Naive thymus-derived CD4-positive, alpha-beta T cell (primary cell): ENCODE measurements at regions not wholly inside any gene's neighbourhood (a gene's known extent, or its start where the extent isn't known, plus 50 kb on each side); places are given as distances from the start of the nearest gene placed in this dataset.

Experiments used
- ATAC-seq: fragments of 150-1000 bp; cut with Tn5 transposase; 2 replicates; pipeline ENCODE4 v1.10.0; 2021; ENCODE audit warnings: mild to moderate bottlenecking, moderate library complexity
- CTCF ChIA-PET: fragments of 350-600 bp; sonication (Branson Sonifier 250); formaldehyde crosslinking; loops from one replicate; lab custom pipeline; 2021; ENCODE audit warnings: antibody characterized with exemption; lab: Charles Lee
- POLR2A ChIA-PET: fragments of 350-600 bp; sonication (Branson Sonifier 250); formaldehyde crosslinking; loops from one replicate; lab custom pipeline; 2021; ENCODE audit warnings: antibody characterized with exemption, inconsistent platforms; lab: Charles Lee
- DNase-seq, 9 donors: peaks; one replicate each; pipeline versions ENCODE4 v3.0.0 to v3.0.0-alpha.2; 2020 to 2022; ENCODE audit warnings: mixed read lengths in 1 of 9
- H3K27ac ChIP-seq: one replicate; pipeline ENCODE4 v1.7.0; 2013; ENCODE audit warnings: mild to moderate bottlenecking, low read depth, low read length, moderate library complexity
- H3K27me3 ChIP-seq, 2 donors: one replicate each; pipeline ENCODE4 v1.7.0; 2013; ENCODE audit warnings: low read length in 2 of 2, mild to moderate bottlenecking in 2 of 2, moderate library complexity in 2 of 2; ENCODE audit not compliant: control insufficient read depth in 2 of 2, insufficient read depth in 2 of 2
- H3K36me3 ChIP-seq, 3 experiments: 1 replicate in 2 of 3; 2 replicates in 1 of 3; pipeline ENCODE4 v1.7.0; 2013; ENCODE audit warnings: low read length in 3 of 3, mild to moderate bottlenecking in 3 of 3, moderate library complexity in 1 of 3; ENCODE audit not compliant: insufficient read depth in 3 of 3, control insufficient read depth in 2 of 3
- H3K4me1 ChIP-seq, 2 donors: one replicate each; pipeline ENCODE4 v1.7.0; 2013; ENCODE audit warnings: low read length in 2 of 2, mild to moderate bottlenecking in 2 of 2, moderate library complexity in 1 of 2; ENCODE audit not compliant: control insufficient read depth in 2 of 2, insufficient read depth in 2 of 2
- H3K4me3 ChIP-seq: 2 replicates; pipeline ENCODE4 v1.7.0; 2013; ENCODE audit warnings: mild to moderate bottlenecking, low read length
- H3K9me3 ChIP-seq, 3 experiments: 1 replicate in 2 of 3; 2 replicates in 1 of 3; pipeline ENCODE4 v1.7.0; 2013; ENCODE audit warnings: low read length in 3 of 3; ENCODE audit not compliant: control insufficient read depth in 2 of 3
- H3K27ac Mint-ChIP-seq, 9 donors: one replicate each; pipeline ENCODE4 v1.8.0; 2020 to 2022; ENCODE audit warnings: mixed read lengths in 9 of 9, mild to moderate bottlenecking in 8 of 9, moderate library complexity in 5 of 9, inconsistent platforms in 2 of 9
- H3K27me3 Mint-ChIP-seq, 5 donors: one replicate each; pipeline ENCODE4 v1.8.0; 2021 to 2022; ENCODE audit warnings: mixed read lengths in 5 of 5, mild to moderate bottlenecking in 1 of 5
- H3K36me3 Mint-ChIP-seq, 5 donors: one replicate each; pipeline ENCODE4 v1.8.0; 2020 to 2022; ENCODE audit warnings: mixed read lengths in 5 of 5, mild to moderate bottlenecking in 3 of 5, inconsistent platforms in 1 of 5
- H3K4me1 Mint-ChIP-seq, 7 donors: one replicate each; pipeline ENCODE4 v1.8.0; 2020 to 2022; ENCODE audit warnings: mixed read lengths in 7 of 7, mild to moderate bottlenecking in 3 of 7, inconsistent platforms in 1 of 7
- H3K4me3 Mint-ChIP-seq, 10 donors: one replicate each; pipeline ENCODE4 v1.8.0; 2020 to 2022; ENCODE audit warnings: mild to moderate bottlenecking in 10 of 10, mixed read lengths in 10 of 10, moderate library complexity in 6 of 10, inconsistent platforms in 2 of 10
- H3K9me3 Mint-ChIP-seq, 11 donors: one replicate each; pipeline ENCODE4 v1.8.0; 2020 to 2022; ENCODE audit warnings: mixed read lengths in 11 of 11, mild to moderate bottlenecking in 4 of 11, inconsistent platforms in 1 of 11, moderate library complexity in 1 of 11
- intact Hi-C, 2 donors: fragments of 100-400 bp; cut with micrococcal nuclease; formaldehyde crosslinking; loops; one replicate each; pipeline ENCODE4 v1.15.1; 2023

GRCh38 chr11:134008634-134009071, 51.9 kb upstream of the IGSF9B start:
- no peaks in the 10 kb centered on the region for H3K36me3 ChIP-seq
- Mint-ChIP-seq H3K27ac (no peak overlapping the region), H3K4me1 (peaks cover 0 to 2% (median 0%) of the 10 kb centered on the region in 7 donors), H3K4me3 (no peak overlapping the region), H3K36me3 (no peaks in the 10 kb centered on the region), H3K9me3 (peaks cover 0 to 2% (median 0%) of the 10 kb centered on the region in 11 donors), H3K27me3 (peaks cover 0 to 49% (median 11%) of the 10 kb centered on the region in 5 donors)
- ATAC-seq = no peak
- H3K27ac ChIP-seq = no peak overlapping the region
- no peaks in the 10 kb centered on the region for H3K9me3 ChIP-seq
- H3K27me3 ChIP-seq = no peaks in the 10 kb centered on the region
- DNase-seq = no peak
- intact Hi-C loops = no loop called here
- no peaks in the 10 kb centered on the region for H3K4me1 ChIP-seq
- no peak overlapping the region for H3K4me3 ChIP-seq
- POLR2A ChIA-PET = no interaction called here
- CTCF ChIA-PET = no interaction called here

GRCh38 chr11:134013518-134013917, 55.4 kb upstream of the JAM3 start:
- H3K36me3 ChIP-seq = no peaks in the 10 kb centered on the region
- Mint-ChIP-seq H3K27ac (no peak overlapping the region), H3K27me3 (peaks cover 0 to 80% (median 19%) of the 10 kb centered on the region in 5 donors), H3K4me1 (peaks cover 0 to 2% (median 0%) of the 10 kb centered on the region in 7 donors), H3K36me3 (no peaks in the 10 kb centered on the region), H3K9me3 (no peaks in the 10 kb centered on the region), H3K4me3 (no peak overlapping the region)
- peaks cover 0 to 2% of the 10 kb centered on the region in 2 donors for H3K27me3 ChIP-seq
- H3K4me1 ChIP-seq = no peaks in the 10 kb centered on the region
- CTCF ChIA-PET = no interaction called here
- intact Hi-C loops = no loop called here
- no peak overlapping the region for H3K4me3 ChIP-seq
- no peak for ATAC-seq
- POLR2A ChIA-PET = no interaction called here
- DNase-seq = no peak
- H3K27ac ChIP-seq = no peak overlapping the region
- no peaks in the 10 kb centered on the region for H3K9me3 ChIP-seq

DNA sequence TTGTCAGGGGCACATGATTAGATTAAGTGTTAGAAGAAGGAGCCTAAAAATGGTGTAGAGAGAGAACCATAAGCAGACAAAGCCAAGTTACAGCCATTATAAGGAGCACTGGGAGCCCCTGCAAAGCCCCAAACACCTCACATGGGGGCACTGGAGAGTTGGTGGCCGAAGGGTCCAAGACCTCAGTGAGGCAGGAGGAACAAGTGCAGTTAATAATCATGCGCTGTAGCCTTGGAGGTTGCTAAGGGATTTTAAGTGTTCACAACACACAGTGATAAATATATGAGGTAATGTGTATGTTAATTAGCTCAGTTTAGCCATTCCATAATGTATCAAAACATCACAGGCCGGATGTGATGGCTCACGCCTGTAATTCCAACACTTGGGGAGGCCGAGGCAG, 54.4 kb upstream of the JAM3 start:
- H3K27me3 ChIP-seq = peaks cover 2 to 3% of the 10 kb centered on the region in 2 donors
- ATAC-seq (no peak), DNase-seq (no peak)
- no peak overlapping the region for H3K4me3 ChIP-seq
- H3K9me3 Mint-ChIP-seq = no peaks in the 10 kb centered on the region
- no peaks in the 10 kb centered on the region for H3K9me3 ChIP-seq
- peaks cover 0 to 2% (median 0%) of the 10 kb centered on the region in 7 donors for H3K4me1 Mint-ChIP-seq
- H3K4me1 ChIP-seq = no peaks in the 10 kb centered on the region
- peaks cover 0 to 79% (median 15%) of the 10 kb centered on the region in 5 donors for H3K27me3 Mint-ChIP-seq
- ChIA-PET POLR2A (no interaction called here), CTCF (no interaction called here)
- intact Hi-C loops = no loop called here
- H3K27ac Mint-ChIP-seq = no peak overlapping the region
- no peaks in the 10 kb centered on the region for H3K36me3 Mint-ChIP-seq
- H3K27ac ChIP-seq = no peak overlapping the region
- no peak overlapping the region for H3K4me3 Mint-ChIP-seq
- no peaks in the 10 kb centered on the region for H3K36me3 ChIP-seq

DNA sequence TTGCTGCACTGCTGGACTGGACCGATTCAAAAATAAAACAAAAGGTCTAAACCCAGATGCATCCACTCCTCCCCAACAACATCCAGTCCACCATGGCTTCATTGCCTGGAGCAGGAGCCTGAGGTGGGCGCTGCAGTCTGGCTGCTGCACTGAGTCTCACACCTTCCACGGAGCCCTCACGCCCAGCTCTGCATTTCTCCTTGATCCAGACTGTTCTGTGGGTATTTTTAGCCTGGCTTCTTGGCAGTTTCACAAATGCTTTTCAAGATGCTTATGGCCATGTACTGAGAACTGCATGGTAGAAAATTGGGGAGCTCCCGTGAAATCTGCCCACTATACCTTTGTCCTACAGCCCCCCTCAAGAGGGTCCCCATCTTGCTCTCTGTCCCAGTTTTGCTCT, 53.3 kb upstream of the JAM3 start:
- Histone ChIP-seq H3K36me3 (no peaks in the 10 kb centered on the region), H3K27ac (no peak overlapping the region), H3K4me3 (no peak overlapping the region), H3K27me3 (peaks cover 2 to 3% of the 10 kb centered on the region in 2 donors), H3K9me3 (no peaks in the 10 kb centered on the region), H3K4me1 (no peaks in the 10 kb centered on the region)
- ATAC-seq = no peak
- Mint-ChIP-seq H3K4me3 (no peak overlapping the region), H3K9me3 (no peaks in the 10 kb centered on the region), H3K27me3 (peaks cover 0 to 72% (median 21%) of the 10 kb centered on the region in 5 donors), H3K36me3 (no peaks in the 10 kb centered on the region), H3K4me1 (peaks cover 0 to under 1% (median 0%) of the 10 kb centered on the region in 7 donors), H3K27ac (no peak overlapping the region)
- POLR2A ChIA-PET = no interaction called here
- CTCF ChIA-PET = no interaction called here
- no peak for DNase-seq
- intact Hi-C loops = no loop called here

DNA sequence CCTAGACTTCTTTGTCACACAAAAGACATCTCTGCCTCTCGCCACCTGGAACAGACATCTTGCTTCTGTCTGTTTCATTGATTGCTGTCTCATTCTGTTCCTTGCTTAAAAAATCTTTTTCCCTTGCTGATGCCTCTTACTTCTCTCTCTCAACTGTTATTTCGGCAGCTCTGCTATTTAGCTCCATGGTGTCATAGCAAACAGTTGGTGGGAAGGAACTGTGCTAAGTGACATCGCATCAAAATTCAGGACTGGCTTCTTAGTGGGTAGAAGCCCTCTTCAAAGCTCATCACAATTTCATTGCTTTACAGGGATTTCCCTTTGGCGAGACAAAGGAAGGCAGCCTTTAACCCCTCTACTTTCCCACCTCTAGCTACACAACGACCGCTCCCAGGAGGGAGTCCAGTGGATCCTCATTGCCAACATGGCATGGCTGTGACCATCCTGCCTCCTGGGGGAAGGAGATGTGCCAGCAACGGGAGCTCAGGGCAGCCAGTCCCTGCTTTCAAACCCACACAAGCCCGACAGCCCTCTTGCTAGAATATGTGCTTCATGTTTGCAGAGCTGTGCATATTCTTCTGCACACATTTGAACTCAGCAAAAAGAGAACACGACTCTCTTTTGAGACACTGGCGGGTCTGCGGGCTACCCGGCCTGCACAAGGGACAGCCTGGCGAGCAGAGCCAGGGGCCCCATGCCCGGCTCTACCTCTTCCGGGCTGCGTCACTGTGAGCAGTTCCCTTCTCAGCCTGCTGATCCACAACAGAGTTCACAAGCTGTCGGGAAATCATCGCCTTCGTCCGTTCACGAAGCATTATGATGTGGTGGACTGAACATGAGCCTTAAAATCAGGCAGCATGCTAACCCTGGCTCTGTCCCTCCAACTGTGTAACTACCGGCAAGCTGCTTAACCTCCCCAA, 51.1 kb upstream of the JAM3 start:
- H3K27ac ChIP-seq = no peak overlapping the region
- H3K9me3 ChIP-seq = no peaks in the 10 kb centered on the region
- peaks cover 0 to 58% (median 13%) of the 10 kb centered on the region in 5 donors for H3K27me3 Mint-ChIP-seq
- H3K27ac Mint-ChIP-seq = no peak overlapping the region
- H3K4me1 ChIP-seq = peaks cover 0 to 4% of the 10 kb centered on the region in 2 donors
- no peak overlapping the region for H3K4me3 ChIP-seq
- intact Hi-C loops = no loop called here
- H3K36me3 ChIP-seq = no peaks in the 10 kb centered on the region
- no peaks in the 10 kb centered on the region for H3K4me1 Mint-ChIP-seq
- DNase-seq (no peak), ATAC-seq (no peak)
- H3K27me3 ChIP-seq = peaks cover 2 to 3% of the 10 kb centered on the region in 2 donors
- no peaks in the 10 kb centered on the region for H3K9me3 Mint-ChIP-seq
- POLR2A ChIA-PET = no interaction called here
- H3K4me3 Mint-ChIP-seq = no peak overlapping the region
- no peaks in the 10 kb centered on the region for H3K36me3 Mint-ChIP-seq
- CTCF ChIA-PET = interaction anchor here (0.6 kb wide), 1 partner anchor 113 kb away, joined by 4 read pairs; no protein-coding TSS in a partner anchor
